BJ (cell line): ENCODE measurements at regions not wholly inside any gene's neighbourhood (a gene's known extent, or its start where the extent isn't known, plus 50 kb on each side); places are given as distances from the start of the nearest gene placed in this dataset.

Source experiments
- CTCF ChIA-PET: fragments of 350-600 bp; formaldehyde crosslinking; extraction: SDS; loops from one replicate; lab custom pipeline; 2021; ENCODE audit warnings: antibody characterized with exemption, inconsistent platforms; lab: Yijun Ruan, JAX
- POLR2A ChIA-PET: fragments of 300-600 bp; sonication (Branson Sonifier 250); formaldehyde crosslinking; extraction: SDS; loops from one replicate; lab custom pipeline; 2021; ENCODE audit warnings: antibody characterized with exemption; lab: Charles Lee
- DNase-seq: peaks from one replicate; pipeline ENCODE4 v3.0.0-alpha.2; 2011; ENCODE audit warnings: low read depth
- H3K27me3 ChIP-seq: 2 replicates; pipeline ENCODE4 v1.6.0; 2011; ENCODE audit warnings: low read length; ENCODE audit not compliant: control insufficient read depth, insufficient read depth
- H3K36me3 ChIP-seq: 2 replicates; pipeline ENCODE4 v1.5.1; 2011; ENCODE audit warnings: low read length; ENCODE audit not compliant: control insufficient read depth, insufficient read depth
- H3K4me3 ChIP-seq: 2 replicates; pipeline ENCODE4 v1.5.1; 2011; ENCODE audit warnings: low read depth, mild to moderate bottlenecking, control low read depth, low read length
- TF ChIP-seq, protein P1 (sequence below): IDR thresholded peaks from 2 replicates; pipeline ENCODE4 v1.5.1; 2011; ENCODE audit warnings: low read depth, mild to moderate bottlenecking, control low read depth, inconsistent platforms, low read length, moderate library complexity; ENCODE audit not compliant: insufficient read depth

DNA sequence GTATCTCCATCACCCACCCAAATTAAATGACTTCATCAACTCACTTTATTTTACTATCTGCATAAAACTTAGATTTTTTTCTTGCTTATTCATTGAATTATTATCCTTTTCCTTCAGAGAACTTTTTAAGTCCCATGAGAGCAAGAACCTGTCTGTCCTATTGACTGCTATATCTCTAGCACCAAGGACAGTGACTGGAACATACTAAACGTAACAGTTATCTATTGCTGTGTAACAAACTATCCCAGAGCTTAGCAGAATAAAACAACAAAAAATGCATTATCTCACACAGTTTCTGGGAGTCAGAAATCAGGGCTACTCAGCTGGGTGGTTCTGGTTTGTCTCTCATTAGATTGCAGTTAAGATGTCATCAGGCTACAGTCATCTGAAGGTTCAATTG lies 401.7 kb upstream of the AUTS2 start:
- H3K27me3 ChIP-seq: no peaks in the 10 kb centered on the region
- TF ChIP-seq, protein P1, sequence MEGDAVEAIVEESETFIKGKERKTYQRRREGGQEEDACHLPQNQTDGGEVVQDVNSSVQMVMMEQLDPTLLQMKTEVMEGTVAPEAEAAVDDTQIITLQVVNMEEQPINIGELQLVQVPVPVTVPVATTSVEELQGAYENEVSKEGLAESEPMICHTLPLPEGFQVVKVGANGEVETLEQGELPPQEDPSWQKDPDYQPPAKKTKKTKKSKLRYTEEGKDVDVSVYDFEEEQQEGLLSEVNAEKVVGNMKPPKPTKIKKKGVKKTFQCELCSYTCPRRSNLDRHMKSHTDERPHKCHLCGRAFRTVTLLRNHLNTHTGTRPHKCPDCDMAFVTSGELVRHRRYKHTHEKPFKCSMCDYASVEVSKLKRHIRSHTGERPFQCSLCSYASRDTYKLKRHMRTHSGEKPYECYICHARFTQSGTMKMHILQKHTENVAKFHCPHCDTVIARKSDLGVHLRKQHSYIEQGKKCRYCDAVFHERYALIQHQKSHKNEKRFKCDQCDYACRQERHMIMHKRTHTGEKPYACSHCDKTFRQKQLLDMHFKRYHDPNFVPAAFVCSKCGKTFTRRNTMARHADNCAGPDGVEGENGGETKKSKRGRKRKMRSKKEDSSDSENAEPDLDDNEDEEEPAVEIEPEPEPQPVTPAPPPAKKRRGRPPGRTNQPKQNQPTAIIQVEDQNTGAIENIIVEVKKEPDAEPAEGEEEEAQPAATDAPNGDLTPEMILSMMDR: no peak
- POLR2A ChIA-PET: no interaction called here

DNA sequence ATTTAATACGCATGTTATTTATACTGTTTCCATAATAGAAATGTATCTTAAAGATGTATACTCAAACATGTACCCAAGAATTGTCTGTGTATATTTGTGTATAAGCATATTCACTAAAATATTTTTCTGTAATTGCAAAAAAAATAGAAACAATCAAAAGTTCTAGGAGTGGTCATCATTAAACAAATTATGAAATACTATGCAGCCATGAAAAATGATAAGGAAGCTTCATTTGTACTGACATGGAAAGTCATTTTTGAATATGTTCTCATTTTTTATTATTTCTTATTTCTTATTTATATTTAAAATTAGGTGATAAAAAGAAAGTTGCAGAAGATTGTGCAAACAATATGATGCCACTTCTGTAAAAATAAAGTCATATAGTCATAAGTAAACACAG lies 400.0 kb upstream of the AUTS2 start:
- no peak overlapping the region for H3K4me3 ChIP-seq
- POLR2A ChIA-PET: no interaction called here
- TF ChIP-seq, protein P1: no peak
- CTCF ChIA-PET: no interaction called here
- no peak for DNase-seq
- H3K36me3 ChIP-seq: no peaks in the 10 kb centered on the region
- no peaks in the 10 kb centered on the region for H3K27me3 ChIP-seq

More for the DNA sequence above, 401.7 kb upstream of the AUTS2 start:
- no peak overlapping the region for H3K4me3 ChIP-seq
- DNase-seq: no peak
- H3K36me3 ChIP-seq: no peaks in the 10 kb centered on the region
- CTCF ChIA-PET: no interaction called here

DNA sequence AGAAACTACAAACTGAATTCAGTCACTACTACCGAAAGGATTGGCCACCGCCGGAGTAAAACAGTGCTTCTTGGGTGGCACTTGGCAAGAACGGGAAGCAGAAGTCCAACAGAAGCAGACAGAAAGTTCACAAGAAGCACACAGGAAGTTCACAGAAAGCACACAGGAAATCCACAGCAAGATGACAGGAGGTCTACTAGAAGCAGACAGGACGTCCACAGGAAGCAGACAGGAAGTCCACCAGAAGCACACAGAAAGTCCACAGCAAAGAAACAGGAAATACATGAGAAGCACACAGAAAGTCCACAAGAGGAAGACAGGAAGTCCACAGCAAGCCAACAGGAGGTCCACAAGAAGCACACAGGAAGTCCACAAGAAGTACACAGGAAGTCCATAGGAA lies 399.2 kb upstream of the AUTS2 start:
- ChIA-PET POLR2A (no interaction called here), CTCF (no interaction called here)

DNA sequence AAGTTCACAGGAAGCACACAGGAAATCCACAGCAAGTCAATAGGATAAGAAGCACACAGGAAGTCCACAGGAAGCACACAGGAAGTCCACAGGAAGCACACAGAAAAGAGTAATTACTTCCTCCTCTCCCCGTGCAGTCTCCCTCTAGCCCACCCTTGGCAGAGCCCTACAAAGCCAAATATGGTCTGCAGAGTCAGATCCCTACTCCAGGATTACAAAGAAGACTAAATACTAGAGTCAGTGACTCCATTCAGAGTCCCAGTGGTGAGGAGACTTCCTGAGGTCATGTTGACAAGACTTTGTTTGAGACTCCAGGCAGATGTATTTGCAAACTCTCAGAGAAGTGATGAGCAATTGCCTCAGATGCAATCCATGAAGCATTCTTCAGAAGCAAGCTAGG lies 398.6 kb upstream of the AUTS2 start:
- no peak for DNase-seq
- POLR2A ChIA-PET: no interaction called here
- CTCF ChIA-PET: no interaction called here
- TF ChIP-seq, protein P1: no peak
- Histone ChIP-seq H3K27me3 (no peaks in the 10 kb centered on the region), H3K36me3 (no peaks in the 10 kb centered on the region), H3K4me3 (no peak overlapping the region)

More for the DNA sequence above, 399.2 kb upstream of the AUTS2 start:
- TF ChIP-seq, protein P1: no peak
- H3K27me3 ChIP-seq: no peaks in the 10 kb centered on the region
- H3K4me3 ChIP-seq: no peak overlapping the region
- DNase-seq: no peak
- no peaks in the 10 kb centered on the region for H3K36me3 ChIP-seq

DNA sequence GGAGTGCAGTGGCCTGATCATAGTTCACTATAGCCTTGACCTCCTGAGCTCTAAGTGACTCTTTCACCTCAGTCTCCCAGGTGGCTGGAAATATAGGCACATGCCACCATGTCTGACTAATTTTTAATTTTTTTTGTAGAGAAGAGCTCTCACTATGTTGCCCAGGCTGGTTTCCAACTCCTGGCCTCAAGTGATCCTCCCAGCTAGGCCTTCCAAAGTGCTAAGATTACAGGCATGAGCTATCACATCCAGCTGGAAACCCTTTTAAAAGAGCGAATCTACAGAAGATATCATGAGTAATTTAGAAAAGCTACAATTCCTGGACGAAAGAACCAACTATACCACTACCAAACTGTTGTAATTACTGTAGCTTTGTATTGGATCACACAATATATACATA lies 394.4 kb upstream of the AUTS2 start:
- Histone ChIP-seq H3K4me3 (no peak overlapping the region), H3K27me3 (no peaks in the 10 kb centered on the region), H3K36me3 (no peaks in the 10 kb centered on the region)
- TF ChIP-seq, protein P1: no peak
- no peak for DNase-seq
- POLR2A ChIA-PET: no interaction called here
- CTCF ChIA-PET: no interaction called here
